ENCODE measurements at regions not wholly inside any gene's neighbourhood (a gene's known extent, or its start where the extent isn't known, plus 50 kb on each side); places are given as distances from the start of the nearest gene placed in this dataset.

DNA sequence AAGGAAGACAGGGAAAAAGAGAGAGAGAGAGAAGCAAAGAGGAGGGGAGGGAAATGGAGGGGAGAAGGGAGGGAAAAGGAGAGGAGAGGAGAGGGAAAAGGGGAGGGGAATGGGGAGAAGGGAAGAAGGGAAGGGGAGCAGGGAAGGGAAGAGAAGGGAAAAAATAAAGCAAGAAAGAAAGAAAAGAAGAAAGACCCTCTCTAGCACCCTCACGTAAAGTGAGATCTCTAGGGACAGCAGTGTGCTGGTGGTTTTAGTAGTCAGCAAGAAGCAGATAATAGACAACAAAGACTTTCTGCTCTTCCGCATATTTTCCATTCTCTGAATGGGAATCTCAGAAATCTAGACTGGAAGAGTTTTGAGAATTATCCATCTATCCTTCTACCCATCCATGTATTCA, 201.8 kb upstream of the RFC3 start:
- Histone ChIP-seq H3K9ac (ENCODE audit: insufficient read depth in 1 of 2, low read length in 2 of 2) (no peak overlapping the region), H3K4me3 (no peak overlapping the region), H3K4me1 (ENCODE audit: control insufficient read depth in 5 of 5, insufficient read depth in 5 of 5, low read length in 5 of 5) (peaks cover 7 to 20% (median 13%) of the 10 kb centered on the region in 5 donors), H3K27me3 (ENCODE audit: control insufficient read depth in 3 of 3, insufficient read depth in 3 of 3, low read length in 2 of 3) (no peaks in the 10 kb centered on the region), H3K36me3 (ENCODE audit: control insufficient read depth in 4 of 4, insufficient read depth in 4 of 4, low read length in 4 of 4) (no peaks in the 10 kb centered on the region), H3K9me3 (ENCODE audit: control insufficient read depth in 4 of 4, insufficient read depth in 3 of 4, low read length in 3 of 4) (no peaks in the 10 kb centered on the region), H3K27ac (ENCODE audit: low read depth in 1 of 2, low read length in 1 of 2) (no peak overlapping the region)
- ATAC-seq (ENCODE audit: insufficient read depth, low FRiP score) (no peak), DNase-seq (no peak)
- TF ChIP-seq, protein P1, sequence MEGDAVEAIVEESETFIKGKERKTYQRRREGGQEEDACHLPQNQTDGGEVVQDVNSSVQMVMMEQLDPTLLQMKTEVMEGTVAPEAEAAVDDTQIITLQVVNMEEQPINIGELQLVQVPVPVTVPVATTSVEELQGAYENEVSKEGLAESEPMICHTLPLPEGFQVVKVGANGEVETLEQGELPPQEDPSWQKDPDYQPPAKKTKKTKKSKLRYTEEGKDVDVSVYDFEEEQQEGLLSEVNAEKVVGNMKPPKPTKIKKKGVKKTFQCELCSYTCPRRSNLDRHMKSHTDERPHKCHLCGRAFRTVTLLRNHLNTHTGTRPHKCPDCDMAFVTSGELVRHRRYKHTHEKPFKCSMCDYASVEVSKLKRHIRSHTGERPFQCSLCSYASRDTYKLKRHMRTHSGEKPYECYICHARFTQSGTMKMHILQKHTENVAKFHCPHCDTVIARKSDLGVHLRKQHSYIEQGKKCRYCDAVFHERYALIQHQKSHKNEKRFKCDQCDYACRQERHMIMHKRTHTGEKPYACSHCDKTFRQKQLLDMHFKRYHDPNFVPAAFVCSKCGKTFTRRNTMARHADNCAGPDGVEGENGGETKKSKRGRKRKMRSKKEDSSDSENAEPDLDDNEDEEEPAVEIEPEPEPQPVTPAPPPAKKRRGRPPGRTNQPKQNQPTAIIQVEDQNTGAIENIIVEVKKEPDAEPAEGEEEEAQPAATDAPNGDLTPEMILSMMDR (IDR thresholded peaks at IDR 0.05; ENCODE audit: control extremely low read depth, extremely low read depth) = no peak
- 95 to 100% methylated on average over 2 of the region's 2 CpGs for WGBS, 2 donors

DNA sequence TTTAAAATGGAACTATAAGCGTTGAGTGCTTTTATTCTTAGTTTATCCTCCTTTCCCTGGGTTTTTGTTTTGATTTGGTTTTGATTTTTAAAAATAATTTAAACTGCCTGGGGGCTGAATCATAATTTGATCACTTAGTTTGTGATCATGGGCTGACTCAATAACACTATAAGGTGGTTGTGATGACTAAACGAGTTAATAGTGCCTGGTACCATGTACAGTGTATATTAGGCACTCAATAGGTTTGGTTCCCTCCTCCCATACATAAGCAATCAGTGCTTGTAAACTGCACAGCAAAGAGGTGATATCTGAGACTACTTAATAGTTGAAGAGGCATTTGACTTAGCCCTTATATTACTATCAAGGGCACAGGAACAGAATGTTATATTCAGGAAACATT, 200.9 kb upstream of the RFC3 start:
- Histone ChIP-seq H3K36me3 (ENCODE audit: control insufficient read depth in 4 of 4, insufficient read depth in 4 of 4, low read length in 4 of 4) (no peaks in the 10 kb centered on the region), H3K4me3 (no peak overlapping the region), H3K27ac (ENCODE audit: low read depth in 1 of 2, low read length in 1 of 2) (no peak overlapping the region), H3K27me3 (ENCODE audit: control insufficient read depth in 3 of 3, insufficient read depth in 3 of 3, low read length in 2 of 3) (no peaks in the 10 kb centered on the region), H3K9me3 (ENCODE audit: control insufficient read depth in 4 of 4, insufficient read depth in 3 of 4, low read length in 3 of 4) (no peaks in the 10 kb centered on the region), H3K4me1 (ENCODE audit: control insufficient read depth in 5 of 5, insufficient read depth in 5 of 5, low read length in 5 of 5) (peaks cover 7 to 18% (median 7%) of the 10 kb centered on the region in 5 donors), H3K9ac (ENCODE audit: insufficient read depth in 1 of 2, low read length in 2 of 2) (no peak overlapping the region)
- WGBS, 2 donors = 90 to 94% methylated on average over 2 of the region's 2 CpGs
- DNase-seq (no peak), ATAC-seq (ENCODE audit: insufficient read depth, low FRiP score) (no peak)
- TF ChIP-seq, protein P1 (IDR thresholded peaks at IDR 0.05; ENCODE audit: control extremely low read depth, extremely low read depth) = no peak

DNA sequence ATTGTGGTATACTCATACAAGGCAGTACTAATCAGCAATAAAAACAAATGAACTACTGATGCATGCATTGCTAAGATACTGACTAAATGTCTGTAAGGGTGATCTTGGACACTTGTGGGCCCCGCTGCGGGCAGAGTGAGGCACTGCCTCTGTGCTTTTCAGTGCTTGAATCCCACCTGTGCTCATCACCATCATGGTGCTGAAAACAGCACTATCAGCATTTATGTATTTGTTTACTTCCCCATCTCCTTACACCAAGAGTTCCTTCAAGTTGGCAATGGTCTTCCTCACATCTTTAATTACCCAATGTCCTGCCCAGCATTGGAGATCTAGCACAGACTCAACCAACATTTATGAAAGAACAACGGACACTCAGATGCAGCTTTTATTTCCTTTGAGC, 193.7 kb upstream of the RFC3 start:
- DNase-seq = no peak
- 92% methylated on average over 3 of the region's 3 CpGs for WGBS, 2 donors

DNA sequence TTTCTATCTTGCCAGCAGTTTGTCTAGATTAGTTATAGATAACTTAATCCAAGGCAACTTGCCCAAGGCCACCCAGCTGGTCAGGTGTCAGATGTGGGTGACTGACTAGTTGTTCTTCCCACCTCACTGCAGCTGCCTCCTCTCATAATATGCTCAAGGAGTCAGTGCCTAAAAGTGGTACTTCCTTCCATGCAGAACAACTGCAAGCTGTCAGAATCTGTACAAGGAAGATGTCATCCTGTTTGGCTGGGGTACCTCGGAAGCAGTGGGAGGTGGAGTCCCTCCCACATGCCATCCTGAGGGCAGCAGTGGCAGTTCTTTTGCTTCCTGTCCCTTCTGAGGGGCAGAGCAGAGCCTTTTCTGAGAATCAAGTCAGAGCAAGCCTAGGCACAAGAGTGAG, 193.2 kb upstream of the RFC3 start:
- WGBS, 2 donors = 25 to 49% methylated on average over 1 of the region's 1 CpG
- Histone ChIP-seq H3K4me1 (ENCODE audit: control insufficient read depth in 5 of 5, insufficient read depth in 5 of 5, low read length in 5 of 5) (peaks cover 0 to 8% (median 0%) of the 10 kb centered on the region in 5 donors), H3K4me3 (no peak overlapping the region), H3K27ac (ENCODE audit: low read depth in 1 of 2, low read length in 1 of 2) (no peak overlapping the region), H3K9me3 (ENCODE audit: control insufficient read depth in 4 of 4, insufficient read depth in 3 of 4, low read length in 3 of 4) (no peaks in the 10 kb centered on the region), H3K27me3 (ENCODE audit: control insufficient read depth in 3 of 3, insufficient read depth in 3 of 3, low read length in 2 of 3) (no peaks in the 10 kb centered on the region), H3K36me3 (ENCODE audit: control insufficient read depth in 4 of 4, insufficient read depth in 4 of 4, low read length in 4 of 4) (no peaks in the 10 kb centered on the region), H3K9ac (ENCODE audit: insufficient read depth in 1 of 2, low read length in 2 of 2) (no peak overlapping the region)
- DNase-seq = no peak
- TF ChIP-seq, protein P1 (IDR thresholded peaks at IDR 0.05; ENCODE audit: control extremely low read depth, extremely low read depth) = no peak
- no peak for ATAC-seq (ENCODE audit: insufficient read depth, low FRiP score)

More for the DNA sequence above, 193.7 kb upstream of the RFC3 start:
- Histone ChIP-seq H3K9me3 (ENCODE audit: control insufficient read depth in 4 of 4, insufficient read depth in 3 of 4, low read length in 3 of 4) (no peaks in the 10 kb centered on the region), H3K36me3 (ENCODE audit: control insufficient read depth in 4 of 4, insufficient read depth in 4 of 4, low read length in 4 of 4) (no peaks in the 10 kb centered on the region), H3K27me3 (ENCODE audit: control insufficient read depth in 3 of 3, insufficient read depth in 3 of 3, low read length in 2 of 3) (no peaks in the 10 kb centered on the region), H3K27ac (ENCODE audit: low read depth in 1 of 2, low read length in 1 of 2) (no peak overlapping the region), H3K9ac (ENCODE audit: insufficient read depth in 1 of 2, low read length in 2 of 2) (no peak overlapping the region), H3K4me1 (ENCODE audit: control insufficient read depth in 5 of 5, insufficient read depth in 5 of 5, low read length in 5 of 5) (peaks cover 0 to 3% (median 0%) of the 10 kb centered on the region in 5 donors), H3K4me3 (no peak overlapping the region)
- ATAC-seq (ENCODE audit: insufficient read depth, low FRiP score) = no peak
- TF ChIP-seq, protein P1 (IDR thresholded peaks at IDR 0.05; ENCODE audit: control extremely low read depth, extremely low read depth) = no peak

Data from lung (tissue), 11 donors.